NOMO-1 treated with DMSO at 0.1 percent for 48 hours (cell line): ENCODE measurements at regions not wholly inside any gene's neighbourhood (a gene's known extent, or its start where the extent isn't known, plus 50 kb on each side); places are given as distances from the start of the nearest gene placed in this dataset.
A peak's percentile ranks its signal among the peaks of the same experiment; 100 is the strongest.

Experiments used
- DNase-seq: peaks from one replicate; lab custom pipeline; 2025; ENCODE audit not compliant: unreplicated experiment; lab: John Stamatoyannopoulos, UW

- no peak for DNase-seq
These were observed 1078.7 kb downstream of the TBC1D22A start for GRCh38 chr22:47841156-47841555.

GRCh38 chr22:47839595-47840227, 1077.3 kb downstream of the TBC1D22A start:
- no peak for DNase-seq

- peak; percentile 0 for DNase-seq
These were observed 1075.3 kb downstream of the TBC1D22A start for GRCh38 chr22:47837703-47838102.

DNA sequence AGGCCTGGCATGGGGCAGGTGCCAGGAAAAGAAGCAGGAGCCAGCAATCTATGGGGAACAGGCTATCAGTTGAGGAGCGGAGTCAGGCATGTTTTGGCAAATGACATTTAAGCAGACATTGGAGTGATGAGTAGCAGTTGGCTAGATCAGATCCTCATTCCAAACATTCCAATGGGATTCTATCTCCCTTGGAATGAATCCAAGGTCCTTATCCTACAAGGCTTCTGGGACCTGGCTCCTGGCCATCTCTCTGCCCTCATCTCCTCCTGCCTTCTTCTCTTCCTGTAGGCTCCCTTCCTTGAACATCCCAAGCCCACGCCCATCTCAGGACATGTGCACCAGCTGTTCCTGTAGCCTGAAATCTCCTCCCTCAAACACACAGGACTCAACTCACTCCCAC, 1074.5 kb downstream of the TBC1D22A start:
- no peak for DNase-seq

DNA sequence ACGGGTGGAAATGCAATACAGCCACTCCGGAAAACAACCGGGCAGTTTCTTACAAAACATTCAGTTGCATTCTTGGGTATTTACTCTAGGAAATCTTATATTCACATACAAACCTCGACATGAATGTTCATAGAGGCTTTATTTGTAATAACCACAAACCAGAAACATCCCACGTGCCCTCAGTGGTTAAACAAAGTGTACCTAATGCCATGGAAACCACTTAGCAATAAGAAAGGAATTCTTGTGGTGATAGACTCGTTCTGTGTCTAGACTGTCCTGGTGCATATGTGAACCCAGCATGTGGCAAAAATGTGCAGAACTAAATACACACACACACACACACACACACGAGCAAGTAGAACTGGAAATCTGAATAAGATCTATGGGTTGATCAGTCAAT, 1073.3 kb downstream of the TBC1D22A start:
- no peak for DNase-seq

- DNase-seq = no peak
These were observed 1063.6 kb downstream of the TBC1D22A start for GRCh38 chr22:47826016-47826415.

DNA sequence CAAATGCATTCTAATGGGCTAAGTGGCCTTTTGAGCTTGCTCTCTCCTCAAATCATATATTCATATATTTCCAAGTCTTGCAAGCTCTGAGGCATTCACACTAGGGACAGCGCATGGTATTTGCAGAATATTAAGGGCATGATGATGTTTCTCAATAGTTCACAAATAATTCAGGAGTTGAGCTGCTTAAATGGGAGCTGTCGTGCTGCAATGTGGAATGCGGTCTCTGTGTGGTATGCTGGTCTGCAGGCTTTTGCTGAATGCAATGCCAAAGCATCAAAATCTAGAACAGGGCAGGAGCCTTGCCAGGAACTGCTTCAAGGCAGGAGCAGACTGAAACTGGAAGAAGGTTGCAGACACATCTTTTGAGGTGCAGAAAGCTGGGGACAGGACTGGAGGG, 1060.0 kb downstream of the TBC1D22A start:
- no peak for DNase-seq

- no peak for DNase-seq
These were observed 1056.0 kb downstream of the TBC1D22A start for GRCh38 chr22:47818496-47818895.

GRCh38 chr22:47817380-47817779, 1054.9 kb downstream of the TBC1D22A start:
- DNase-seq = no peak

- DNase-seq = no peak
These were observed 1054.4 kb downstream of the TBC1D22A start for GRCh38 chr22:47816863-47817210.

GRCh38 chr22:47816121-47816862, 1053.8 kb downstream of the TBC1D22A start:
- no peak for DNase-seq

DNA sequence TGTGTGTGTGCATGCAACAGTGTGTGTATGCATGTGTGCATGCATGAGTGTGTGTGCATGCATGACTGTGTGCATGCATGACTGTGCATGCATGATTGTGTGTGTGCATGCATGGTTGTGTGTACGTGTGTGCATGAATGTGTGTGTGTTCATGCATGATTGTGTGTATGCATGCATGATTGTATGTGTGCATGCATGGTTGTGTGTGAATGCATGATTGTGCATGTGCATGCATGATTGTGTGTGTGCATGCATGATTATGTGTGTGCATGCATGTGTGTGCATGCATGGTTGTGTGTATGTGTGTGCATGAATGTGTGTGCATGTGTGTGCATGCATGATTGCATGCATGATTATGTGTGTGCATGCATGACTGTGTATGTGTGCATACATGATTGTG, 1052.0 kb downstream of the TBC1D22A start:
- no peak for DNase-seq

DNA sequence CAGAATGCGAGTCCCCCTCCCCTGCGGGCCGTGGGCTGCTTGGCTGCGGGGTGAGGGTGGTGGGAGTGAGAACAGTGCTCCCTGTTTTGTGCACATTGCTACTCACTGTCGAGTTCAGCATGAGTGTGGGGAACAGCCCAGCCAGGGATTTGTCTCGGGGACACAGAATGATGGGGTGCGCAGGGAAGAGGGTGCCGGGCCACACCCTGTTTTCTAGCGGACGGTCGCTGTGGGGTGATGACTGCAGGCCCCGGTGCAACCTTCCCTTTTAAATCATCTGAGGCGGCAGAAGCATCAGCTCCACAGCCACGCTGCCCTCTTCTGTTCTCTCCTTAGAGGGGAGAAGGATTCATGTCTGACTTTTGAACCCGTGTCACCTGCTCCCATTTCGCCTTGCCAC, 1051.2 kb downstream of the TBC1D22A start:
- DNase-seq = no peak

GRCh38 chr22:47811971-47812370, 1049.5 kb downstream of the TBC1D22A start:
- no peak for DNase-seq

DNA sequence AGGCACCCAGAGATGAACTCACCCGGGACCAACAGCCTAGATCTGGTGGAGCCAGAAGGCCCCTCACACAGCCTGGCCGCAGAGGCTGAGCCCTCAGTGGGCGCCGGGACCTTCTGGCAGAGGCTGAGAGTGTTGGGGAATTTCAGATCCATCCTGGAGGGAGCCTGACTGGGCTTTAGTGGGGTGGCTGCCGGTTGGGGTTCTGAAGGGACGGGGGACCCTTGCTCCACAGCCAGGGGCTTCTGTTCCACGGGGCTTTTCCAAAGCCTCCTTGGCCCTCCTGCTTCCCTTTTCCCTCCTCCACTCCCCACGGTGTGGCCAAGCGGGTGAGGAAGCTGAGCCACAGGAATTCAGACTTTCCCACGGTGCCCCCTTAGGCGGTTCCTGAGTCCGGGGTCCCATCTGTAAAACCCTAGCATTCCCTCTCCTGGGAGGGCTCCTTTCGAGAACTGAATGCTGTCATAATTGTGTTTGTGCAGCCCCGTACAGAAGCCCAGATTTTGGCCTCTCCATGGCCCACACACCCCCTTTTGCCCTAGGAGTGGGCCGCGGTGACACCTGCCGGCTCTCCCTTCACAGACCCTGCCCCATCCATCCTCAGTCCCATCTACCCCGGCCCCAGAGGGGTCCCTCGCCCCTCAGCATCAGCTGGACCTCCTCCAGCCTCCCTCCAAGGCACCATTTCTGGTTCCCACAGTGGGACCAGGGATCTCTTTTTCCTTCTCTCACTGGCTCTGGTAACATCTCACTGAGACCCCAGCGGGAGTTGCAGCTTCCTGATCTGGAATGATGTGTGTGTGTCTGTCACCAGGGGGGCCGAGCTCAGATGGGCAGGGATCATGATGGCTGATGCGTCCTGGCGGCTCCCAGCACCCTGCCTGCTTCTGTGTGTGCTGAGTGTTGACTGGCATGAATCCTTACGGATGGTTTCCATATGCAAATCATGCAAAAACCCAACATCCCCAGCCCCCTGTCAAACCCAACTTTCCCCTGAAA, 1048.4 kb downstream of the TBC1D22A start:
- no peak for DNase-seq

- DNase-seq = no peak
These were observed 1046.6 kb downstream of the TBC1D22A start for GRCh38 chr22:47808886-47809620.

DNA sequence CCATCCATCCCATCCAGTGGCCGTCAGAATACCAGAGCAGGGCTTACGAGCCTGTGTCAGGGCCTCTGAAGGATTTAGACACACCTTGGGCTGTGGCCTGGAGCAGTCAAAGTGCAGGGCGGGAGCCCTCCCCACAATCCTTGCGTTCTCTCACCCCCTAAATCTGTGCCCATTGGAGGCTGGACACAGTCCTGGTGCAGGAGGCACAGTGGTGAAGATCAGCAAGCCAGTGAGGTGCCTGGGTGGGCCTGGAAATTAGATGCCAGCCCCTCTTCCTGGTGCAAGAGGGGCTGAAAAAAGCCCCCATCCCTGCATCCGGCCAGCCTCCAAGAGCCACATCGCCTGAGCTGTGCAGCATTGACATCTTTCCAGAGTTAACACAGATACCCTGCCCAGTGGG, 1045.8 kb downstream of the TBC1D22A start:
- DNase-seq = no peak

DNA sequence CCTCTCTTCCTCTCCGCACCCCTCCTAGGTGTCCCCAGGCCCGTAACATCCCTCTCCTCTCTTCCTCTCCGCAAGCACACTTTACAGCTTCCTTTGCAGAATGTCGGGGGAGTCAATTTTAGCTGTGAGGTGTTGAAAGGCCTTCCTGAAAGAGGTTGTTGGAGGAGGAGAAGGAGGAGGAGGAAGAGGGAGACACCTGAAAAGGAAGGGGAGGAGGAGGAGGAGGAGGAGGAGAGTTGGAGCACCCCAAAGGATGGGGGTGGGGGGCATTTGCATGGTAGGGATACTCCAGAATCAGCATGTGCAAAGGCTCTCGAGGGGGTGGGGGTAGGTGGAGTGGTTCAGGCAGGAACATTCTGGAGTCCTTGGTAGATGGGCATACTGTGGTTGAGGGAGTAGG, 1045.1 kb downstream of the TBC1D22A start:
- DNase-seq = no peak

GRCh38 chr22:47806894-47807293, 1044.4 kb downstream of the TBC1D22A start:
- DNase-seq = no peak

DNA sequence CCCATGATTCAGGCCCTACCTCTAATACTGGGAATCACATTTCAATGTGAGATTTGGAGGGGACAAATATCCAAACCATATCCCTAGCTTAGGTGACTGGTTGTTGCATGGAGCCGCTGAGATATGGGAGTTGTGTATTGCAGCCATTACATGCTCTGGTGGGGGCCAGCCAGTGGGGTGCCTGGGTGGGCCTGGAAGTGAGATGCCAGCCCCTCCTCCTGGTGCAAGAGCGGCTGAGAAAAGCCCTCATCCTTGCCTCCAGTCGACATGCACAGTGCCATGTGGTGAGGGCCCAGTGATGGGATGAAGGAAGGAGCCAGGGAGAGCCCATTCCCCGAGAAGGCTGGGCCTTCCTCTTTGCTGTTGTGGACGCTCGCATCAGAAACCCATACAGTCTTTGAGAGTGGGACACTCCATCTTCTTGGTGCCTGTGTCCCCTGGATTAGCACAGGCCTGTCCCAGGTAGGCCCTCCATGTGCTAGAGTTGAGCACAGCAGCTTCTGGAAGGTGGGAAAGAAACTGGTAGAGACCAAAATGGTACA, 1043.0 kb downstream of the TBC1D22A start:
- no peak for DNase-seq

DNA sequence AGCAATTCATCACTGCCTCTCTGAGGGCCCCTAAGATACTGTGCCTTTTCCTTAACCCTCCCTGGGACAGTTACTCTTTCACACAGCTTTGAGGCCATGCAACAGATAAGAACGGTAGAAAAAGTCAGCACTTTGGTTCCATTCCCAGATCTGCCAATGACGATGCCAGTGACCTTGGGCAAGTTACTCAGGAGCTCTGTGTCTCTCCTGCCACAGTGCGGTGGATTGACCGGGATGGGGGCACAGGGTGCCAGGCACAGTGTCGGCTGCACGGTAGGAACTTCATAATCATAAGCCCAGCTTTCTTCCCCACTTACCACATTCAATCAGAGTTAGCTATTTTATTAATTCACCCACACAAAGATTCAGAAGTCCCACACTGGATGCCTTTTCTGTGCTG, 1041.8 kb downstream of the TBC1D22A start:
- no peak for DNase-seq
